IPS-18a (cell line): ENCODE measurements at regions not wholly inside any gene's neighbourhood (a gene's known extent, or its start where the extent isn't known, plus 50 kb on each side); places are given as distances from the start of the nearest gene placed in this dataset.

Source experiments
- H3K27ac ChIP-seq: one replicate; pipeline ENCODE4 v1.5.1; 2013; ENCODE audit warnings: low read length
- H3K27me3 ChIP-seq: one replicate; pipeline ENCODE4 v1.6.1; 2013; ENCODE audit warnings: mild to moderate bottlenecking, low read length; ENCODE audit not compliant: control insufficient read depth, insufficient read depth
- H3K36me3 ChIP-seq: one replicate; pipeline ENCODE4 v1.6.1; 2013; ENCODE audit warnings: low read depth, low read length; ENCODE audit not compliant: control insufficient read depth
- H3K4me1 ChIP-seq: one replicate; pipeline ENCODE4 v1.6.1; 2013; ENCODE audit warnings: low read depth, low read length; ENCODE audit not compliant: control insufficient read depth
- H3K4me3 ChIP-seq: one replicate; pipeline ENCODE4 v1.5.1; 2013; ENCODE audit warnings: low read length
- H3K9ac ChIP-seq: one replicate; pipeline ENCODE4 v1.6.1; 2013; ENCODE audit warnings: mild to moderate bottlenecking, low read length, moderate library complexity
- H3K9me3 ChIP-seq: one replicate; pipeline ENCODE4 v1.6.1; 2013; ENCODE audit warnings: low read depth, low read length; ENCODE audit not compliant: control insufficient read depth

DNA sequence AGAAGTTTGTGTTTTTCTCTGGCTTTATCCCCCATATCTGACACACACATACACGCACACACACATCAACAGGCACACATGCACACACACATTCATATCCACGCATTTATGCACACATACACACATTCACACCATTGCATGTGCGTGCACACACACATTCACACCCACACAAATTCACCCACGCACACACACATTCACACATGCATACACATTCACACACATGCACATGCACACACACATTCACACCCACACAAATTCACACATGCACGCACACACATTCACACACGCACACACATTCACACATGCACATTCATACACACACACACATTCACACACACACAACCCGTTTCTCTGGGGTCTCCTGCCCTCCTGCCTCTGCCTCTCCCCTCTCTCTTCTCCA is 264.2 kb downstream of the BCL11B start:
- Histone ChIP-seq H3K4me1 (no peaks in the 10 kb centered on the region), H3K27me3 (no peaks in the 10 kb centered on the region), H3K27ac (no peak overlapping the region), H3K9ac (no peak overlapping the region), H3K9me3 (no peaks in the 10 kb centered on the region), H3K36me3 (no peaks in the 10 kb centered on the region), H3K4me3 (no peak overlapping the region)

DNA sequence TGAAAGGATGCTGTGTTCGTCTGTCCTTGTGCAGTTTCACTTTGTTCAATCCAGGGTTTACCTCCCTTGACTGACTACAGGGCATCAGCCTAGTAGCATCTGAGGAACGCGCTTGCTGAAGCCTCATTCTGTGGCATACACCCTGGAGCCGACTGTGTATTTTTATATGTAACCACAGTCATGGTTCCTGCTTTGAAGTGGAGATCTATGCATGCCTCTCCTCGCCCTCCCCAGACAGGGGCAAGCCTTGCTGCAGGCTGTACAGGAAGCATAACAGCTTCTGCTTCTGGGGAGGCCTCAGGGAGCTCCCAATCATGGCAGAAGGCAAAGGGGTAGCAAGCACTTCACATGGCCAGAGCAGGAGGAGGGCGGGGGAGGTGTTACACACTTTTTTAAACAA is 262.1 kb downstream of the BCL11B start:
- Histone ChIP-seq H3K4me1 (no peaks in the 10 kb centered on the region), H3K27ac (no peak overlapping the region), H3K9ac (no peak overlapping the region), H3K4me3 (no peak overlapping the region), H3K9me3 (no peaks in the 10 kb centered on the region), H3K36me3 (no peaks in the 10 kb centered on the region), H3K27me3 (no peaks in the 10 kb centered on the region)

DNA sequence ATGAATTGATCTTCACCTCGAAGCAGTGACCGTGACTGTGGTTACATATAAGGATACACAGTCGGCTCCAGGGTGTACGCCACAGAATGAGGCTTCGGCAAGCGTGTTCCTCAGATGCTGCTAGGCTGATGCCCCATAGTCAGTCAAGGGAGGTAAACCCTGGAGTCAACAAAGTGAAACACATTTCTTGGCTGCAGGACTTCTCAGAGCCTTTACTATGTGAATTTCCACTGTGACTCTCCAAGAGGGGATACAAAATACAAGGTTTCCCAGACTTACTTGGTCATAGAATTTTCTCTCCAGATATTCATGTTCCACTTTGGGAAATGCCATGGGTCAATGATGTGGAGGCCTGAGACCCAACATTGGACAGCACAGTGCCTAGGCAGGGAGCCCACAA is 260.6 kb downstream of the BCL11B start:
- H3K36me3 ChIP-seq: no peaks in the 10 kb centered on the region
- no peak overlapping the region for H3K9ac ChIP-seq
- H3K27me3 ChIP-seq: no peaks in the 10 kb centered on the region
- no peak overlapping the region for H3K27ac ChIP-seq
- H3K4me1 ChIP-seq: no peaks in the 10 kb centered on the region
- H3K4me3 ChIP-seq: no peak overlapping the region
- no peaks in the 10 kb centered on the region for H3K9me3 ChIP-seq

DNA sequence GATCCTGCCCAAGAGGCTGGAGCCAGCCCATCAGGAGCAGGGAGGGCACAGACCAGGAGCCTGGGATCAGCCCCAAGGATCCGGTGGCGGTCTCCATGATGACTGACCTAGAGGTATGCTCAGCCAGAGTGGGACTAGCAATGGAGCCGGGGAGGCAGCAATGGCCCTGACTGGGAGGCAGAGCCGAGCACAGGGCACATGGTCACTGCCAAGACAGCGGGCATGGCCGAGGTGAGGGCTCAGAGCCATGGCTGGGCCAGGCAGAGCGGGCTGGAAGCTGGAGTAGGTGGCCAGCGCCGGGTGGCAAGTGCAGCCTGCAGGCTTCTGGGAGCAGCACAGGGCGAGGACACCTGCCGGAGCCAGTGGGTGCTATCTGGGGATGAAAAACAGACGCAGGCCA is 259.3 kb downstream of the BCL11B start:
- H3K9ac ChIP-seq: no peak overlapping the region
- no peaks in the 10 kb centered on the region for H3K36me3 ChIP-seq
- H3K4me3 ChIP-seq: no peak overlapping the region
- H3K27me3 ChIP-seq: no peaks in the 10 kb centered on the region
- no peaks in the 10 kb centered on the region for H3K9me3 ChIP-seq
- no peaks in the 10 kb centered on the region for H3K4me1 ChIP-seq
- H3K27ac ChIP-seq: no peak overlapping the region

DNA sequence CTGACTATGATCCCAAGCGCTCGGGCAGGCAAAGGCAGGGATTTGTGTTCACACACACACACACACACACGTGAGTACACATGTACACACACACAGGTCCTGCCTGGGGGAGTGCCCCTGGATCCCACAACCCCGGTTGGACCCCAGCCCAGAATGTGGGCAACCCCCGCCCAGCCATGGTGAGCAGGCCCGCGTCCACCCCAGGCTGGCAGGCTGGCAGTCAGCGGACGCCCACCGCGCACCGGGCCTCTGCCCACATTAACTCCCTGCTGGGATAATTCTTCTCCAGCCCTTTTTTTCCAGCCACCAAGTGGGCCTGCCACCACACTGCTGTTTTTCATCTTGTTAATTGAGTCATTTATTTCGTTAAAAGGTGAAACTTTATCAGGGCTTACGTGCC is 256.2 kb downstream of the BCL11B start:
- Histone ChIP-seq H3K9me3 (no peaks in the 10 kb centered on the region), H3K4me3 (no peak overlapping the region), H3K4me1 (no peaks in the 10 kb centered on the region), H3K9ac (no peak overlapping the region), H3K27ac (no peak overlapping the region), H3K36me3 (no peaks in the 10 kb centered on the region), H3K27me3 (no peaks in the 10 kb centered on the region)

DNA sequence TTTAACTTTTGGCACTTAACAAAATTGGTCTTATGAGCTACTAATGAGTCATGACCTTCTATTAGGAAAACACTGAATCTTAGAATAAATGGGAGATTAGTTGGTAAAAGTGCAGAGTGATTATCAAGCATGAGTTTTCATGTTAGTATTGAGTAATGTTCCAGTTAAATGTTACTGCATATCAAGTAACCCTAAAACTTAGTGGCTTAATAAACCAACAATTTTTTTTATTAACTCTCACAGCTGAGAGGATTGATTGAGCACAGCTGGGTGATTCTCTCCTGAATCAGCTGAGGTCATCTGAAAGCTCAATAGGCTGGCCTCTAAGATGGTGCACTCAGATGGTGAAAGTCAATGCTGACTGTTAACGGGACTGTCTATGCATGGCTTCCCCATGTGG is 248.6 kb downstream of the BCL11B start:
- Histone ChIP-seq H3K9me3 (no peaks in the 10 kb centered on the region), H3K36me3 (no peaks in the 10 kb centered on the region), H3K27ac (no peak overlapping the region), H3K4me3 (no peak overlapping the region), H3K4me1 (no peaks in the 10 kb centered on the region), H3K27me3 (no peaks in the 10 kb centered on the region), H3K9ac (no peak overlapping the region)

DNA sequence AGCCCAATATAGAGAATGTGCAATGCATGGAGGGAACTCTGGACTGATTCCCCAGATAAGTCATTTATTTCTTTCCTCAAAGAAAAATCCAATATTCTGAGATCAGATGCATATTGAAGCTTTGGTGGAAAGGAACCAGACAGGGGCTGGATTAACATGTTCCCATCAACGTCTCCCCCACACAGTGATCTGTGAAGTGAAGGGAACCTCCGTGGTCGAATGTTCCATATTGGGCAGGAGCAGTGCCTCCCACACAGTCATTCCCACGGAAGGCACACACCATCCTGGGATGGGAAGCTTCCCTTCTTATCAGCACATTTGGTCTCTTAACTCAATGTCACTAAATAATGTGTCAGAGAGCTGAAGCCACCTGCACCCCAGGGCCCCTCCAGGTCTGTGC is 247.1 kb downstream of the BCL11B start:
- Histone ChIP-seq H3K27ac (no peak overlapping the region), H3K9ac (no peak overlapping the region), H3K27me3 (no peaks in the 10 kb centered on the region), H3K9me3 (no peaks in the 10 kb centered on the region), H3K36me3 (no peaks in the 10 kb centered on the region), H3K4me3 (no peak overlapping the region), H3K4me1 (no peaks in the 10 kb centered on the region)

DNA sequence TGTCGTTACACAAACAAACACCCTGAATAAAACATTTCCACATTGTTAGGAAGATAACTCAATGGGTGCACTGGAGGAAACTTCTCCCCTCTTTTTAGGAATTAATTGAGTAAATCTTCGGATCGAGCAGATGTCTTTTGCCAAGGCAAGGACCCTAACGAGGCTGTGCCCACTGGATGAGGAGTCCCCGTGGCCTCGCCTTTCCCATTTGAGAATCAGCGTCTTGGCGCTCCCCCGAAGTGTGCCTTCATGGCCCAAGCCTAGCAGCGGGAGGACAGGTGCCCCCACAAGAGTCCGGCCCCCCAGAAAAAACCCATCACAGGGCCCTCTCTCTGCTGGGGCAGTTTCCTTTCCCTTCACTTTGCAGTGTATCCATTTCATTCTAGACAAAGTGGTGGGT is 246.6 kb downstream of the BCL11B start:
- no peaks in the 10 kb centered on the region for H3K4me1 ChIP-seq
- H3K9me3 ChIP-seq: no peaks in the 10 kb centered on the region
- H3K27me3 ChIP-seq: no peaks in the 10 kb centered on the region
- no peak overlapping the region for H3K9ac ChIP-seq
- no peak overlapping the region for H3K27ac ChIP-seq
- no peak overlapping the region for H3K4me3 ChIP-seq
- no peaks in the 10 kb centered on the region for H3K36me3 ChIP-seq

DNA sequence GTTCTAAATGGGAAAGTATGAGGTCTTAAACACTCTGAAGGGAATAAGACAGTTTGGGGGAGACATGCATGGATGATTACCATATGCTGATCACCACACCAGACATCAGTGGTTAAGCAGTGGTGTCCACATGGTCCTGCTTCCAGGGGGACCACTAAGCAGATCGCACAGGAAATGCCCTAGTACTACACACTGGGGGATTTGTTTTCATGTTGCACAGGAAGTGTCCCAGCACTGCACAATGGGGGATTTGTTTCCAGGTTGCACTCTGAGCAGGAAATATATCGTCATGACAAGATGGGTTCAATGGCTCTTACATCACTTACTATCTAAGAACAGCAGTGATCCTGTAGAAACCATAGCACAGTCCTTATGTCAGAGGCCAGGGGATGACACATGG is 245.5 kb downstream of the BCL11B start:
- H3K4me3 ChIP-seq: no peak overlapping the region
- no peak overlapping the region for H3K9ac ChIP-seq
- H3K4me1 ChIP-seq: no peaks in the 10 kb centered on the region
- H3K27me3 ChIP-seq: no peaks in the 10 kb centered on the region
- no peaks in the 10 kb centered on the region for H3K9me3 ChIP-seq
- H3K36me3 ChIP-seq: no peaks in the 10 kb centered on the region
- no peak overlapping the region for H3K27ac ChIP-seq

DNA sequence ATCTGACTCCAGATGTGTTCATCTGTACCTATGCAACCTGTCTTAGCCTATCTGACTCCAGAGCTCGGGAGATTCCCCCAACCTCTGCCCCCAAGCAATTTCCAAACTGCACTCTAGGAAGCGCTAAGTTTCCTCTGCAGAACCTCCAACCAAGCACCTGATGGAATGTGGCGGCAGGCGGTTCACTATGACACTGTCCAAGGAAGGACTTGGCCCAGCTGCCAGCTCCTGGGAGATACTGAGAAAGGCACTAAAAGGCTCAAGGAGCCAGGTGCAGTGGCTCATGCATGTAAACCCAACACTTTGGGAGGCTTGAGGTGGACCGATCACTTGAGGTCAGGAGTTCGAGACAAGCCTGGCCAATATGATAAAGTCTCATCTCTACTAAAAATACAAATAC is 244.0 kb downstream of the BCL11B start:
- H3K4me1 ChIP-seq: no peaks in the 10 kb centered on the region
- no peak overlapping the region for H3K27ac ChIP-seq
- no peaks in the 10 kb centered on the region for H3K36me3 ChIP-seq
- no peaks in the 10 kb centered on the region for H3K9me3 ChIP-seq
- H3K4me3 ChIP-seq: no peak overlapping the region
- H3K27me3 ChIP-seq: no peaks in the 10 kb centered on the region
- H3K9ac ChIP-seq: no peak overlapping the region

DNA sequence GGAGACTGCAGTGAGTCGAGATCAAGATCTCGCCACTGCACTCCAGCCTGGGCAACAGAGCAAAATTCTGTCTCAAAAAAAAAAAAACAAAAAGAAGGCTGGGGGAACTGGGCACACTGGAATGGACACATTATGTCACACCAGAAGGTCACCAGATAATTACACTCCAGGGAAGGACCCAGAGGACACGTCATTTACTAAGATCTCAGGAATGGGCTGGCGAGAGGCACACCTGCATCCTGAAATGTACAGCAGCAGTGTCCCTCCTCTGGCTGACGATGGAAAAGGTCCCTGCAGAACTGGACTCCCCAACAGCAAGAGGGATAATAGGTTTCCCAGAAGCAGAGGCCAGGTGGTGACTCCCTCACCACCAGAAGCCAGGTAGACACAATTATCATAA is 243.5 kb downstream of the BCL11B start:
- Histone ChIP-seq H3K9me3 (no peaks in the 10 kb centered on the region), H3K4me3 (no peak overlapping the region), H3K27me3 (no peaks in the 10 kb centered on the region), H3K36me3 (no peaks in the 10 kb centered on the region), H3K9ac (no peak overlapping the region), H3K27ac (no peak overlapping the region), H3K4me1 (no peaks in the 10 kb centered on the region)

DNA sequence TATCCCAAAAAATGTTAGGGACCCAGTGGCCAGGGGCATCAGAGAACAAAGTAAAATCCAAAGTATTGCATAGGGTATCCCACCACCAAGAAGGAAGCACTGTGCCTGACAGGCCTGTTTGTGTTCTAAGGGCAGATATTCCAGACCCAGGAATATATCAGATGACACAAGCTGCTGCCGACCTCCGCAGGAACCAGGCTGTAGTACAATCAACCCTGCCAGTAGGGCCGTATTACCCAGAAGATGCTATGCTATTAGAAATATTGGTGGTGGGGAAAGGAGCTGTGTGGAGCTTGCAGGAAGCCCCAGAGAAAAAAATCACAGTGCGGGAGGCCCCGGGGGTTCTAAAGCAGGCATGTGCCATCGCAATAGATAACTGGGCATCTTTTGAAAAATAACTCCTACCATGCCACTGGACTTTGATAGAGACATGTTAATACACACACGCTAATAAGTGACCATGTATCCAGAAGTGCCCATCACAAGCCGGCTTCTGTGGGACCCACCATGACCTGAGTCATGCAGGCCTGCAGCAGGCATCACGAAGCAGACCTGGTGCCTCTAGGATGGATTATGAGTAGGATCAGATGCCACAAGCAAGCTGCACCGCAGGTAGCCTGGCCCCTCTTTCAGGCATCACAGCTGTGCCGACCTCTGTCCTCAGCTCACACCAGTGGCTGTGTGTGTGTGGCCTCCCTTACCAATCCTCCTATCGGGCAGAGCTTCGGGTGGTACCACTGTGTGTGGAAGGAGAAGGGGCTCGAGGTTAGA is 242.7 kb downstream of the BCL11B start:
- Histone ChIP-seq H3K9me3 (no peaks in the 10 kb centered on the region), H3K4me1 (no peaks in the 10 kb centered on the region), H3K9ac (no peak overlapping the region), H3K4me3 (no peak overlapping the region), H3K27ac (no peak overlapping the region), H3K27me3 (no peaks in the 10 kb centered on the region), H3K36me3 (no peaks in the 10 kb centered on the region)
